K562 (cell line): ENCODE measurements at regions not wholly inside any gene's neighbourhood (a gene's known extent, or its start where the extent isn't known, plus 50 kb on each side); places are given as distances from the start of the nearest gene placed in this dataset.

Experiments used
- ATF4 ChIP-seq: fragments of 450-650 bp; formaldehyde crosslinking; IDR thresholded peaks from 2 replicates; pipeline ENCODE4 v1.4.0; 2022; ENCODE audit warnings: mild to moderate bottlenecking, moderate library complexity
- EHMT2 ChIP-seq: fragments of 450-650 bp; IDR thresholded peaks from 2 replicates; pipeline ENCODE4 v1.6.1; 2018; ENCODE audit warnings: antibody characterized with exemption
- GMEB1 ChIP-seq: fragments of 250-450 bp; sonication (Bioruptor Pico); IDR thresholded peaks from 2 replicates; pipeline ENCODE4 v1.4.0; 2020; ENCODE audit warnings: mild to moderate bottlenecking
- IRF2 ChIP-seq: sonication (generic); formaldehyde crosslinking; IDR thresholded peaks from 2 replicates; pipeline ENCODE4 v1.8.1; 2022; ENCODE audit warnings: mild to moderate bottlenecking, missing genetic modification reagents
- MBD2 ChIP-seq: sonication (generic); IDR thresholded peaks from 2 replicates; pipeline ENCODE4 v1.6.1; 2016; ENCODE audit warnings: low read depth, borderline replicate concordance
- NCOA4 ChIP-seq: fragments of 450-650 bp; IDR thresholded peaks from 2 replicates; pipeline ENCODE4 v1.6.1; 2018; ENCODE audit warnings: mild to moderate bottlenecking; ENCODE audit not compliant: partially characterized antibody
- NFATC3 ChIP-seq: fragments of 450-650 bp; IDR thresholded peaks from 2 replicates; pipeline ENCODE4 v1.6.1; 2017; ENCODE audit warnings: mild to moderate bottlenecking
- RBM25 ChIP-seq: fragments of 200-400 bp; formaldehyde crosslinking; IDR thresholded peaks from 2 replicates; pipeline ENCODE4 v1.6.1; 2018; ENCODE audit warnings: low read length, low read depth, moderate library complexity; ENCODE audit not compliant: severe bottlenecking
- SMAD1 ChIP-seq: fragments of 150-350 bp; IDR thresholded peaks from 2 replicates; pipeline ENCODE4 v1.6.1; 2014; ENCODE audit warnings: low read length, low read depth; ENCODE audit not compliant: partially characterized antibody
- TAF15 ChIP-seq: fragments of 200-400 bp; formaldehyde crosslinking; IDR thresholded peaks from 2 replicates; pipeline ENCODE4 v1.6.1; 2017; ENCODE audit warnings: mild to moderate bottlenecking, low read depth, low read length, moderate library complexity
- TBP ChIP-seq: optimal IDR thresholded peaks from 2 replicates; pipeline ENCODE3; 2011; ENCODE audit warnings: low read depth, low read length, improper control_type of control experiment
- THRAP3 ChIP-seq: fragments of 450-650 bp; IDR thresholded peaks from 2 replicates; pipeline ENCODE4 v1.6.1; 2016; ENCODE audit warnings: mild to moderate bottlenecking, inconsistent platforms, borderline replicate concordance
- ZBTB2 ChIP-seq: fragments of 450-650 bp; IDR thresholded peaks from 2 replicates; pipeline ENCODE4 v1.6.1; 2016; ENCODE audit warnings: antibody characterized with exemption
- ZBTB49 ChIP-seq: sonication (generic); formaldehyde crosslinking; IDR thresholded peaks from 2 replicates; pipeline ENCODE4 v1.8.0; 2022; ENCODE audit warnings: missing genetic modification reagents, mild to moderate bottlenecking, borderline replicate concordance
- ZFPM2 ChIP-seq: fragments of 250-450 bp; sonication (Bioruptor Pico); IDR thresholded peaks from 2 replicates; pipeline ENCODE4 v1.5.1; 2022; ENCODE audit warnings: mild to moderate bottlenecking
- ZNF134 ChIP-seq: fragments of 250-450 bp; sonication (Bioruptor Pico); conservative IDR thresholded peaks from 2 replicates; pipeline ENCODE4 v1.4.0; 2020
- ZNF174 ChIP-seq: fragments of 250-450 bp; sonication (Bioruptor Pico); IDR thresholded peaks from 2 replicates; pipeline ENCODE4 v1.4.0; 2020; ENCODE audit warnings: mild to moderate bottlenecking
- ZNF184 ChIP-seq: sonication (generic); formaldehyde crosslinking; IDR thresholded peaks from 2 replicates; pipeline ENCODE4 v1.5.0; 2020; ENCODE audit warnings: missing genetic modification reagents
- ZNF41 ChIP-seq: fragments of 250-450 bp; sonication (Bioruptor Pico); conservative IDR thresholded peaks from 2 replicates; pipeline ENCODE4 v1.4.0; 2020; ENCODE audit warnings: mild to moderate bottlenecking
- ZNF431 ChIP-seq: sonication (generic); formaldehyde crosslinking; IDR thresholded peaks from 2 replicates; pipeline ENCODE4 v1.8.0; 2022; ENCODE audit warnings: mild to moderate bottlenecking, missing genetic modification reagents
- ZNF589 ChIP-seq: fragments of 200-800 bp; sonication (Bioruptor generic); IDR thresholded peaks from 2 replicates; pipeline ENCODE4 v1.6.1; 2016; ENCODE audit warnings: low read depth, missing genetic modification characterization, missing compliant biosample characterization
- ZNF77 ChIP-seq: fragments of 250-450 bp; sonication (Bioruptor Pico); IDR thresholded peaks from 2 replicates; pipeline ENCODE4 v1.5.0; 2020

GRCh38 chr6:27592481-27593199 lies 119.7 kb upstream of the ZNF184 start (continued):
- TF ChIP-seq ZNF431 (CRISPR knock-in tag) (no peak; the same call in 1 of the 2 replicates), RBM25 (peak; percentile 44), ZNF174 (CRISPR knock-in tag) (no peak; the same call in 1 of the 2 replicates), MBD2 (0 out of 2 replicates have a peak, but pooled peaks have one; percentile 35), ZNF134 (0 out of 2 replicates have a peak, but pooled peaks have one; percentile 35), NCOA4 (no peak), ZNF589 (peak; percentile 80; the same call in 1 of the 2 replicates), NFATC3 (peak; percentile 79), TBP (peak; percentile 100), ZBTB49 (CRISPR knock-in tag) (peak; percentile 2; the same call in 1 of the 2 replicates), ZNF77 (CRISPR knock-in tag) (no peak), ZFPM2 (CRISPR knock-in tag) (no peak), ZNF41 (CRISPR knock-in tag) (0 out of 2 replicates have a peak, but pooled peaks have one; percentile 7), EHMT2 (no peak; the same call in none of the 2 replicates), ATF4 (0 out of 2 replicates have a peak, but pooled peaks have one; percentile 50), THRAP3 (peak; percentile 95; the same call in 1 of the 2 replicates), TAF15 (no peak), ZBTB2 (peak; percentile 64; the same call in 1 of the 2 replicates), ZNF184 (CRISPR knock-in tag) (no peak), IRF2 (CRISPR knock-in tag) (no peak), GMEB1 (CRISPR knock-in tag) (no peak), SMAD1 (no peak)
